Lung (tissue), 11 donors: ENCODE measurements at regions not wholly inside any gene's neighbourhood (a gene's known extent, or its start where the extent isn't known, plus 50 kb on each side); places are given as distances from the start of the nearest gene placed in this dataset.

Source experiments
- ATAC-seq: fragments of 200-7000 bp; cut with Tn5 transposase; one replicate; pipeline ENCODE4 v1.9.1; 2020; ENCODE audit warnings: moderate number of reproducible peaks; ENCODE audit not compliant: insufficient read depth, low FRiP score
- DNase-seq, 3 donors: peaks; one replicate each; pipeline ENCODE4 v3.0.0-alpha.2; 2013 to 2017
- H3K27ac ChIP-seq, 2 donors: one replicate each; pipeline ENCODE4 v1.5.1; 2013; ENCODE audit warnings: mild to moderate bottlenecking in 2 of 2, moderate library complexity in 2 of 2, control low read depth in 1 of 2, inconsistent platforms in 1 of 2, low read depth in 1 of 2, low read length in 1 of 2
- H3K27me3 ChIP-seq, 3 donors: one replicate each; pipeline ENCODE4 v1.5.1; 2013; ENCODE audit warnings: low read length in 2 of 3; ENCODE audit not compliant: control insufficient read depth in 3 of 3, insufficient read depth in 3 of 3
- H3K36me3 ChIP-seq, 4 donors: one replicate each; pipeline ENCODE4 v1.5.1; 2013; ENCODE audit warnings: low read length in 4 of 4, mild to moderate bottlenecking in 1 of 4, moderate library complexity in 1 of 4; ENCODE audit not compliant: control insufficient read depth in 4 of 4, insufficient read depth in 4 of 4
- H3K4me1 ChIP-seq, 5 donors: one replicate each; pipeline ENCODE4 v1.5.1; 2013; ENCODE audit warnings: low read length in 5 of 5, mild to moderate bottlenecking in 2 of 5, moderate library complexity in 1 of 5; ENCODE audit not compliant: control insufficient read depth in 5 of 5, insufficient read depth in 5 of 5
- H3K4me3 ChIP-seq: one replicate; pipeline ENCODE4 v1.5.1; 2013; ENCODE audit warnings: mild to moderate bottlenecking, control low read depth, moderate library complexity
- H3K9ac ChIP-seq, 2 donors: one replicate each; pipeline ENCODE4 v1.5.1; 2013; ENCODE audit warnings: low read length in 2 of 2, control low read depth in 1 of 2; ENCODE audit not compliant: insufficient read depth in 1 of 2
- H3K9me3 ChIP-seq, 4 donors: one replicate each; pipeline ENCODE4 v1.5.1; 2013; ENCODE audit warnings: low read length in 3 of 4, mild to moderate bottlenecking in 1 of 4, moderate library complexity in 1 of 4; ENCODE audit not compliant: control insufficient read depth in 4 of 4, insufficient read depth in 3 of 4
- WGBS, 2 donors: extraction: QIAGEN DNeasy Blood & Tissue Kit; methylation state at CpG; one replicate each; pipeline ENCODE4 v1.1.7; 2013; 5-methylcytosine and 5-hydroxymethylcytosine counted together
- TF ChIP-seq, protein P1 (sequence below): IDR thresholded peaks from 2 replicates; pipeline ENCODE4 v1.5.1; 2012; ENCODE audit warnings: mild to moderate bottlenecking; ENCODE audit errors: control extremely low read depth, extremely low read depth
- donor health status: control.
- donor health status: control.
- donor health status: Bipolar disorder and iron deficiency.
- donor health status: healthy.
- donor health status: DM: yes; HTN: yes; CAD: no.

DNA sequence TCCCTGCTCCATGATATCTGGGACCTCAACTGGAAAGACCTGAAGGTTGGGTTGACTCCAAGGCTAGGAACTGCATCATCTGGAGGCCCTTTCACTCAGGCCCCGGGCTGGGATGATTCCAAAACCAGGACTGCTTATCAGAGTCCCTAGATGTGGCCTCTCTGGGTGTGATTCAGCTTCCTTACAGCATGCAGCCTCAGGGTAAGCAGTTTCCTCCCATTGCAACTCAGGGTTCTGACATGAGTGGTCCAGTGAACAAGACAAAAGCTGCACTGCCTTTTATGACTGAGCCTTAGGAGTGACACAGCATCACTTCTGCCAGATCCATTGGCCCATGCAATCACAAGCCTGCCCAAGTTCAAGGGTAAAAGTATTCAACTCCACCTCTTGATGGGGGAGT lies 502.8 kb downstream of the COG6 start:
- ATAC-seq (no peak), DNase-seq (no peak)
- Histone ChIP-seq H3K27ac (no peak overlapping the region), H3K9me3 (no peaks in the 10 kb centered on the region), H3K4me3 (no peak overlapping the region), H3K9ac (no peak overlapping the region), H3K4me1 (peaks cover 0 to 3% (median 0%) of the 10 kb centered on the region in 5 donors), H3K27me3 (no peaks in the 10 kb centered on the region), H3K36me3 (no peaks in the 10 kb centered on the region)
- 20 to 42% methylated on average over 1 of the region's 1 CpG for WGBS, 2 donors
- TF ChIP-seq, protein P1, sequence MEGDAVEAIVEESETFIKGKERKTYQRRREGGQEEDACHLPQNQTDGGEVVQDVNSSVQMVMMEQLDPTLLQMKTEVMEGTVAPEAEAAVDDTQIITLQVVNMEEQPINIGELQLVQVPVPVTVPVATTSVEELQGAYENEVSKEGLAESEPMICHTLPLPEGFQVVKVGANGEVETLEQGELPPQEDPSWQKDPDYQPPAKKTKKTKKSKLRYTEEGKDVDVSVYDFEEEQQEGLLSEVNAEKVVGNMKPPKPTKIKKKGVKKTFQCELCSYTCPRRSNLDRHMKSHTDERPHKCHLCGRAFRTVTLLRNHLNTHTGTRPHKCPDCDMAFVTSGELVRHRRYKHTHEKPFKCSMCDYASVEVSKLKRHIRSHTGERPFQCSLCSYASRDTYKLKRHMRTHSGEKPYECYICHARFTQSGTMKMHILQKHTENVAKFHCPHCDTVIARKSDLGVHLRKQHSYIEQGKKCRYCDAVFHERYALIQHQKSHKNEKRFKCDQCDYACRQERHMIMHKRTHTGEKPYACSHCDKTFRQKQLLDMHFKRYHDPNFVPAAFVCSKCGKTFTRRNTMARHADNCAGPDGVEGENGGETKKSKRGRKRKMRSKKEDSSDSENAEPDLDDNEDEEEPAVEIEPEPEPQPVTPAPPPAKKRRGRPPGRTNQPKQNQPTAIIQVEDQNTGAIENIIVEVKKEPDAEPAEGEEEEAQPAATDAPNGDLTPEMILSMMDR, result no peak

DNA sequence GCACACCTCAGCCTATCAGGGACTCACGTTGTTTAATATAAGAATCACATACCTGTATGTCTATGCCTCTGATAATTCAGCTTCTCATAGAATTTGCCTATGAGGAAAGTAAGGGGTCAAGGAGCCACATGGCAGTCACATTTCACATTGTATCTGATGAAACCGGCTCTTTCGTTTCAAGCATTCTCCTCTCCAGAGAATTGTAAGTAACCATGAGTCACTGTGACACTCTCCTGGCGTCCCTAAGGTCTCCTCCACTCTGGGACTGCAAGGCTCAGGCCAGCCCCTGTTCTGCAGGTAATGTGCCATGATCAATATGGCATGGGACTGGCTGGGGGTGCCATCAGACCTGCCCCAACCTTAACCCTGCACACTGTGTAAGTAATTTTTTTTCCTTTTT lies 503.3 kb downstream of the COG6 start:
- WGBS, 2 donors, result 93 to 94% methylated on average over 4 of the region's 4 CpGs
- no peaks in the 10 kb centered on the region for H3K27me3 ChIP-seq

DNA sequence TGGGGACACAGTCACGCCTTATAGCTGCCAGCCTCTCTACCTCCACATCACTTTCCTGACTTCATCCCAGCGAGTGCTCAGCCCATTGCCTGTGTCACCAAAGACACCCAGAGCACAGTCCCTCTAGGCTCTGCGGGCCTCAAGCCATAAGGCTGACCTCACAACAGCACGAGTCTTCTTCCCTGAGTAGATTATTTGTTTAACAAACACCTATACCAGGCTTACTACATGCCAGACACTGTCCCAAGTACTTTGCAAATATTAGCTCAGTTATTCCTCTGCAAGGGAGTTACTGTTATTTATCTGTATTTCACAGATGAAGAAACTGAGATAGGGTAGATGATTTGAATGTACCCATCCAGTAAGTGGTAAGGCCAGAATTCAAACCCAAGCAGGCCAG lies 504.3 kb downstream of the COG6 start:
- Histone ChIP-seq H3K9me3 (no peaks in the 10 kb centered on the region), H3K4me3 (no peak overlapping the region), H3K36me3 (no peaks in the 10 kb centered on the region), H3K27ac (no peak overlapping the region), H3K4me1 (peaks cover 0 to 9% (median 0%) of the 10 kb centered on the region in 5 donors), H3K9ac (no peak overlapping the region), H3K27me3 (no peaks in the 10 kb centered on the region)
- DNase-seq, result no peak
- WGBS, 2 donors, result 88 to 93% methylated on average over 4 of the region's 4 CpGs
- ATAC-seq, result no peak
- TF ChIP-seq, protein P1, result no peak

More for the DNA sequence above, 503.3 kb downstream of the COG6 start:
- TF ChIP-seq, protein P1, result no peak
- DNase-seq (no peak), ATAC-seq (no peak)
- Histone ChIP-seq H3K9ac (no peak overlapping the region), H3K4me1 (peaks cover 0 to 7% (median 0%) of the 10 kb centered on the region in 5 donors), H3K27ac (no peak overlapping the region), H3K4me3 (no peak overlapping the region), H3K9me3 (no peaks in the 10 kb centered on the region), H3K36me3 (no peaks in the 10 kb centered on the region)
